Choroid plexus epithelial cell (primary cell): ENCODE measurements at regions not wholly inside any gene's neighbourhood (a gene's known extent, or its start where the extent isn't known, plus 50 kb on each side); places are given as distances from the start of the nearest gene placed in this dataset.

Experiments
- DNase-seq: peaks from one replicate; pipeline ENCODE4 v3.0.0-alpha.2; 2010; ENCODE audit warnings: low read depth
- H3K4me3 ChIP-seq: 2 replicates; pipeline ENCODE4 v1.5.1; 2011; ENCODE audit warnings: low read depth, mild to moderate bottlenecking, control low read depth, low read length, moderate library complexity
- TF ChIP-seq, protein P1 (sequence below): conservative IDR thresholded peaks from 2 replicates; pipeline ENCODE4 v1.5.1; 2011; ENCODE audit warnings: low read depth, mild to moderate bottlenecking, control low read depth, inconsistent platforms, low read length, moderate library complexity

DNA sequence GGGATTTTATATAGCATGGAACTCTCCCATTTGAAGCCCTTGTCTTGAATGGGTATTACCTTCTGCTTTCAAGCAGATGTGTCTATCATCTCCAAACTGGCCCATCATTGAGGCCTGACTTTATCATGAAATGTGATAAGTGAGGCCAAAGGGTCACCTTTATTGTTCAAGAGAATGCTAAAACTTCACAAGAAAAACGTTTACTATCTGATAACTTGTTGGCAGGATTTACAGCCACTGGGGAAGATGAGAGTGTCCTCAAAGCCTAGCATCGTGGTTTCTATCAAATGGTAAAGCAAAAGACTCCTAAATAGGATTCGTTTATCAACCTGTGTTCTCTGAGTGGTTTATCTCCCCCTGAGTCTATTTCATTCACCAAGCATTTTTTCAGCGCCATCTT is 62.0 kb upstream of the CLMN start:
- H3K4me3 ChIP-seq = no peak overlapping the region
- no peak for DNase-seq
- TF ChIP-seq, protein P1, sequence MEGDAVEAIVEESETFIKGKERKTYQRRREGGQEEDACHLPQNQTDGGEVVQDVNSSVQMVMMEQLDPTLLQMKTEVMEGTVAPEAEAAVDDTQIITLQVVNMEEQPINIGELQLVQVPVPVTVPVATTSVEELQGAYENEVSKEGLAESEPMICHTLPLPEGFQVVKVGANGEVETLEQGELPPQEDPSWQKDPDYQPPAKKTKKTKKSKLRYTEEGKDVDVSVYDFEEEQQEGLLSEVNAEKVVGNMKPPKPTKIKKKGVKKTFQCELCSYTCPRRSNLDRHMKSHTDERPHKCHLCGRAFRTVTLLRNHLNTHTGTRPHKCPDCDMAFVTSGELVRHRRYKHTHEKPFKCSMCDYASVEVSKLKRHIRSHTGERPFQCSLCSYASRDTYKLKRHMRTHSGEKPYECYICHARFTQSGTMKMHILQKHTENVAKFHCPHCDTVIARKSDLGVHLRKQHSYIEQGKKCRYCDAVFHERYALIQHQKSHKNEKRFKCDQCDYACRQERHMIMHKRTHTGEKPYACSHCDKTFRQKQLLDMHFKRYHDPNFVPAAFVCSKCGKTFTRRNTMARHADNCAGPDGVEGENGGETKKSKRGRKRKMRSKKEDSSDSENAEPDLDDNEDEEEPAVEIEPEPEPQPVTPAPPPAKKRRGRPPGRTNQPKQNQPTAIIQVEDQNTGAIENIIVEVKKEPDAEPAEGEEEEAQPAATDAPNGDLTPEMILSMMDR = no peak

DNA sequence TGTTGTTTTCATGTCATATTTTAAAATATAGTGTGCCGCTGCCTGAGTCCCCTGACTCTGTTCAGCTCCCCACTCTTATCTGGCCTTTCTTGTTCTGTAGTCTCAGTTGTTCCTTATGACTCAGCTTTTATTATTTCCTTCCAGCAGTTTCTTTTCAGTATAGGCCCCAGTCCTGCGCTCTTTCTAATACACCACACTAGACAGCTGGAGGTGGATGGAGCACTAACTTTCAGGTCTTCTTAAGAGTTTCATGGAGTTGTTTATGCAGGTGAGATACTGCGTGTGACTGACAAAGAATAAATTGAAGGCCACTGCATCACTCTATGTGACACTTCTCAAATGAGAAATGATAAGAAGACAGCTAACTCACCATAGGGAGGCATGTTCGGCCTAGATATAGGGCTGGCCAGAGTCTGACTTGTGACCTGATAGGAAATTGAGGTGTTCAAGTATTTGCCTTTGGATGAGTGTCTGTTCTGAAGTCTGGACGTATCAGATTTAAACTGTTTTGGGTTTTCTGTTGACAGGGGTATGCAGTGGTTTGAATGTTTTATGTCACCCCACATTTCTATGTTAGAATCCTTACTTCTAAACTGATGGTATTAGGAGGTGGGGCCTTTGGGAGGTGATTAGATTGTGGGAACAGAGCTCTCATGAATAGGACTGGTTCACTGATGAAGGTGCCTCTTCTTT is 60.8 kb upstream of the CLMN start:
- TF ChIP-seq, protein P1 = no peak
- H3K4me3 ChIP-seq = no peak overlapping the region
- DNase-seq = no peak

DNA sequence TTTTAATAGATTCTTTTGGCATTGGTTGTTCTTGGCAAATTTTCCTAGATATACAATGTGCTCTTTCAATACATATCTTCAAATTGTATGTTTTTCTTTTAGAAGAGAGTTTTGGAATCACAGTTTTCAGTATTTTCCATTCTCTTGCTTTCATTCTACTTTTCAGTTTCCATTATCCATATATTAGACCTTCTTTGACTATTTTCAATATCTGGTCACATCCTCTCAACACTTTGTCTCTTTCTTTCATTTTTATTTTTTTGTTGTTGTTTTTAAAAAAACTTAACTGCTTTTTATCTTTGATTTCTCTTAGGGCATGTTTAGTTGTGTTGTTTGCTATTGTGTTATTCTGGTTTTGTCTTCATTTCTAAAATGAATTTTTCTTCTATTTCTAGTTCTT is 59.9 kb upstream of the CLMN start:
- no peak overlapping the region for H3K4me3 ChIP-seq
- TF ChIP-seq, protein P1 = no peak
- DNase-seq = no peak

DNA sequence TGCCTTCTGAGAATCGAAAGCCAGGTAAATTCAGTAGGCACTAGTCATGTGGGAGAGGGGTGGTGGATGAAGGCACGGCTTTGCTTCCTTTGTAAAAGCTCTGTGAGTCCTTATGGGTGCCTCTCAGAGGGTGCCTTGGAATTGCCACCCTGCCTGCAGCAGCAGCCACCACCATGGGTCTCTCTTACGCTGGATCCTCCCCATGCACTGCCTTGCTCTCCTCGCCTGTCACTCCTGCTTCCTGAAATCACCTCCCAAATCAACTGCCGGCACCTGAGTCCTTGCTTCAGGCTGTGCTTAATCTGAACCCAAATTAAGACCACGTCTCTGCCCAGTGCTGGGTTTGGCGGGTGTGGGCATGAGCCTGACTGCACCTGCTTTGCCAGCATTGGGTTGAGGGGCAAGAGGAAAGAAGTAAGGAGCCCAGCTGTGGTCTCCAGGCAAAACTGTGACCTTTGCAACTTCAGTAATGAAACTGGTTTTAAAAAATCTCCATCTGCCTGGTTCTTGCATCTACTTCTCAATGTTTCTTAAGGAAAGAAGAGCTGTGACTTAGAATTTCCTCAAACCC is 55.9 kb upstream of the CLMN start:
- H3K4me3 ChIP-seq = no peak overlapping the region
- DNase-seq = no peak
- TF ChIP-seq, protein P1 = no peak

DNA sequence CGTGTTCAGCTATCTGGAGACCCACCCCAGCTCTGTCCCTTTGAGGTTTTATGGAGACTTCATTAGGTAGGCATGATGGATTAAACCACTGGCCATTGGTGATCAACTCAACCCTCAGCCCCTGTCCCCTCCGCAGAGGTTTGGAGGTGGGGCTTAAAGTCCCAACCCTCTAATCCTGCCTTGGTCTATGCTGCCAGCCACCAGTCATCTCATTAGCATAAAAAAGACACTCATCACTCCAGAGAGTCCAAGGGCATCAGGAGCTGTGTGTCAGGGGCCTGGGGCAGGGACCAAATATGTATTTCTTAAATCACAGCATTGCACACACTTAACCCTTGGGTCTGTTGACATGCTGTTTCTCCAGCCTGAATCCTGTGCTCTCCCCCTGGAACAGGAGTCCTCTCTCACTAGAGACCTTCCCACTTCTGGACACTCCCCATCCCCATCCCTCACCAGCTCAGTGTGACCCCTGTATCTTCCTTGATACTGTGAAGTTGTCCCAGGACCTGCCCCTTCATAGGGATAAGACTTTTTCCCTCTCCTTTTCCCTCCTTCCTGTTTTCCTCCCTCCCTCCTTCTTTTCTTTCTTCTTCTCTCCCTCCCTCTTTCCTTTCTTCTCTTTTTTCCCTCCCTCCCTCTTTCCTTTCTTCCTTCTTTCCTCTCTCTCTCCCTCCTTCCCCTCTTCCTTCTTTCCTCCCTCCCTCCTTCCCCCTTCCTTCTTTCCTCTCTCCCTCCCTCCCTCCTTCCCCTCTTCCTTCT is 54.7 kb upstream of the CLMN start:
- TF ChIP-seq, protein P1 = no peak
- DNase-seq = no peak
- no peak overlapping the region for H3K4me3 ChIP-seq

DNA sequence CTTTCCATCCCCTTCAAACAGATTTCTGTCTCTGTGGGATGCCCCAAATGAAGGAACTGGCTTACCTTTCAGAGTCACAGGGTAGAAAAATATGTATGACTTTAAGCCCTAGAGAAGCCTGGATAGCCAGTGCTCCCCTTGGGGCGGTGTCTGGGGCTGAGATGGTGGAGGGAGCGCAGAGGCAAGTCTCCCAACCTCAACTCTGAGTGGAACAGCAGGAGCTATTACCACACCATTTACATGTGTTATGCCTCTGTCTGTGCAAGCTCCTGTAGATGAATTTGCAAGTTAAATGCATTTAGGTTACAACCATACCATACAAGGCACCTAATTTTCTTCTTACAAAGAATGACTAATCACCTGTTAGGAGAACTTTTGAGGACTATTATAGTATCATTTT is 50.4 kb upstream of the CLMN start:
- TF ChIP-seq, protein P1 = no peak
- H3K4me3 ChIP-seq = no peak overlapping the region
- no peak for DNase-seq
